H1 (cell line): ENCODE measurements at regions not wholly inside any gene's neighbourhood (a gene's known extent, or its start where the extent isn't known, plus 50 kb on each side); places are given as distances from the start of the nearest gene placed in this dataset.

Source experiments
- CTCF ChIA-PET: fragments of 300-600 bp; sonication (Branson Sonifier 250); formaldehyde crosslinking; loops from one replicate; lab custom pipeline; 2021; ENCODE audit not compliant: partially characterized antibody; lab: Charles Lee
- POLR2A ChIA-PET: fragments of 300-600 bp; sonication (Branson Sonifier 250); formaldehyde crosslinking; loops from one replicate; lab custom pipeline; 2021; ENCODE audit warnings: inconsistent platforms; ENCODE audit not compliant: partially characterized antibody; lab: Charles Lee
- DNase-seq, 2 experiments: peaks; one replicate each; pipeline versions ENCODE4 v3.0.0 to v3.0.0-alpha.2; 2010 to 2022; ENCODE audit warnings: low spot score in 2 of 2, low read depth in 1 of 2, mixed read lengths in 1 of 2
- FAIRE-seq: peaks from 2 replicates; lab custom pipeline; 2011; peaks lifted over from hg19 to GRCh38; lab: Jason Lieb, UNC
- H2AFZ ChIP-seq: 2 replicates; pipeline ENCODE4 v1.8.1; 2012; ENCODE audit warnings: low read length, inconsistent platforms
- H2AK5ac ChIP-seq: 2 replicates; pipeline ENCODE4 v1.6.1; 2013; ENCODE audit warnings: low read depth, low read length
- H2BK120ac ChIP-seq: replicated peaks from 2 replicates; pipeline ENCODE3; 2013; ENCODE audit warnings: low read depth, low read length, inconsistent platforms
- H2BK12ac ChIP-seq: 2 replicates; pipeline ENCODE4 v1.6.1; 2013; ENCODE audit warnings: low read depth, low read length
- H2BK15ac ChIP-seq: 2 replicates; pipeline ENCODE4 v1.6.1; 2013; ENCODE audit warnings: low read length
- H2BK20ac ChIP-seq: 2 replicates; pipeline ENCODE4 v1.6.1; 2013; ENCODE audit warnings: low read length
- H2BK5ac ChIP-seq: 2 replicates; pipeline ENCODE4 v1.6.1; 2013; ENCODE audit warnings: low read depth, low read length
- H3K14ac ChIP-seq: 2 replicates; pipeline ENCODE4 v1.6.1; 2013; ENCODE audit warnings: inconsistent platforms; ENCODE audit not compliant: insufficient read length
- H3K18ac ChIP-seq: 2 replicates; pipeline ENCODE4 v1.6.1; 2013; ENCODE audit warnings: low read length; ENCODE audit errors: extremely low read depth
- H3K23ac ChIP-seq: 2 replicates; pipeline ENCODE4 v1.6.1; 2013; ENCODE audit warnings: inconsistent platforms; ENCODE audit not compliant: insufficient read length
- H3K23me2 ChIP-seq: 2 replicates; pipeline ENCODE4 v1.6.1; 2013; ENCODE audit warnings: low read depth, low read length
- H3K27ac ChIP-seq: 2 replicates; pipeline ENCODE4 v1.6.1; 2011; ENCODE audit warnings: low read depth, low read length, inconsistent platforms
- H3K27me3 ChIP-seq, 4 experiments: replicated peaks in 1 of 4; 1 replicate in 1 of 4; 2 replicates in 3 of 4; pipeline versions ENCODE4 v1.6.1 to v1.8.1; 2011 to 2013; ENCODE audit warnings: low read length in 3 of 4, mild to moderate bottlenecking in 3 of 4, inconsistent platforms in 2 of 4, mixed read lengths in 2 of 4, moderate library complexity in 1 of 4; ENCODE audit not compliant: control insufficient read depth in 3 of 4, insufficient read depth in 3 of 4; ENCODE audit errors: extremely low read depth in 1 of 4
- H3K36me3 ChIP-seq, 4 experiments: 2 replicates each; pipeline versions ENCODE4 v1.6.1 to v1.8.1; 2011 to 2013; ENCODE audit warnings: mild to moderate bottlenecking in 4 of 4, low read length in 3 of 4, moderate library complexity in 2 of 4, control low read depth in 1 of 4, inconsistent platforms in 1 of 4; ENCODE audit not compliant: insufficient read depth in 4 of 4, control insufficient read depth in 2 of 4
- H3K4ac ChIP-seq: replicated peaks from 2 replicates; pipeline ENCODE3; 2013; ENCODE audit warnings: low read length, low read depth, mixed read lengths, inconsistent platforms; ENCODE audit not compliant: insufficient read length
- H3K4me1 ChIP-seq, 4 experiments: replicated peaks in 1 of 4; 1 replicate in 1 of 4; 2 replicates in 3 of 4; pipeline versions ENCODE4 v1.6.1 to v1.8.1; 2011 to 2013; ENCODE audit warnings: low read length in 3 of 4, inconsistent platforms in 2 of 4, mixed read lengths in 1 of 4; ENCODE audit not compliant: insufficient read depth in 4 of 4, control insufficient read depth in 3 of 4
- H3K4me2 ChIP-seq, 2 experiments: 2 replicates each; pipeline versions ENCODE4 v1.6.1 to v1.8.1; 2011 to 2013; ENCODE audit warnings: low read depth in 2 of 2, low read length in 2 of 2, control low read depth in 1 of 2, inconsistent platforms in 1 of 2, mild to moderate bottlenecking in 1 of 2; ENCODE audit not compliant: insufficient read depth in 1 of 2
- H3K4me3 ChIP-seq, 4 experiments: fragments of 200-600, 300-600 bp in 1 of 4; sonication (generic), shearing (Covaris generic), sonication (Bioruptor Twin) in 1 of 4; 2 replicates each; pipeline versions ENCODE4 v1.5.1 to v1.8.1; 2011 to 2016; ENCODE audit warnings: low read length in 4 of 4, low read depth in 3 of 4, control low read depth in 2 of 4, inconsistent platforms in 2 of 4, mild to moderate bottlenecking in 2 of 4, mixed read lengths in 1 of 4, moderate library complexity in 1 of 4; ENCODE audit not compliant: insufficient read depth in 2 of 4; ENCODE audit errors: extremely low read depth in 1 of 4
- H3K56ac ChIP-seq: replicated peaks from 2 replicates; pipeline ENCODE3; 2013; ENCODE audit warnings: low read depth, mild to moderate bottlenecking, mixed read lengths, low read length, inconsistent platforms; ENCODE audit not compliant: insufficient read length
- H3K79me1 ChIP-seq: 2 replicates; pipeline ENCODE4 v1.6.1; 2013; ENCODE audit warnings: low read depth, low read length, control low read depth
- H3K79me2 ChIP-seq, 2 experiments: 2 replicates each; pipeline versions ENCODE4 v1.6.1 to v1.8.1; 2012 to 2013; ENCODE audit warnings: low read length in 2 of 2, mild to moderate bottlenecking in 2 of 2, inconsistent platforms in 1 of 2; ENCODE audit not compliant: insufficient read depth in 2 of 2, control insufficient read depth in 1 of 2
- H3K9ac ChIP-seq, 4 experiments: replicated peaks in 1 of 4; 1 replicate in 1 of 4; 2 replicates in 3 of 4; pipeline versions ENCODE4 v1.6.1 to v1.8.1; 2011 to 2013; ENCODE audit warnings: low read depth in 3 of 4, low read length in 3 of 4, control low read depth in 2 of 4, mild to moderate bottlenecking in 2 of 4, moderate library complexity in 2 of 4, inconsistent platforms in 1 of 4; ENCODE audit errors: extremely low read depth in 1 of 4
- H3K9me3 ChIP-seq, 2 experiments: 2 replicates each; pipeline versions ENCODE4 v1.6.1 to v1.8.1; 2012 to 2013; ENCODE audit warnings: mild to moderate bottlenecking in 2 of 2, moderate library complexity in 2 of 2, control low read depth in 1 of 2, inconsistent platforms in 1 of 2, low read depth in 1 of 2, low read length in 1 of 2, mixed read lengths in 1 of 2; ENCODE audit not compliant: insufficient read depth in 2 of 2
- H4K20me1 ChIP-seq, 2 experiments: replicated peaks in 1 of 2; 2 replicates each; pipeline versions ENCODE3 to v1.8.1; 2011 to 2013; ENCODE audit warnings: inconsistent platforms in 2 of 2, low read length in 2 of 2, mild to moderate bottlenecking in 1 of 2; ENCODE audit not compliant: insufficient read depth in 2 of 2, control insufficient read depth in 1 of 2
- H4K5ac ChIP-seq: 2 replicates; pipeline ENCODE4 v1.6.1; 2013; ENCODE audit warnings: low read length, low read depth, mixed read lengths, inconsistent platforms; ENCODE audit not compliant: insufficient read length
- H4K8ac ChIP-seq: 2 replicates; pipeline ENCODE4 v1.8.0; 2013; ENCODE audit warnings: mild to moderate bottlenecking, moderate library complexity, low read length, inconsistent platforms; ENCODE audit not compliant: insufficient read depth; ENCODE audit errors: extremely low read depth
- H4K91ac ChIP-seq: replicated peaks from 2 replicates; pipeline ENCODE3; 2013; ENCODE audit warnings: low read length, mixed read lengths, inconsistent platforms; ENCODE audit not compliant: insufficient read length
- BACH1 ChIP-seq: IDR thresholded peaks from 2 replicates; pipeline ENCODE4 v1.6.1; 2012; ENCODE audit warnings: low read length, improper control_type of control experiment
- CBX5 ChIP-seq: fragments of 300-800, 300-1000 bp; sonication (generic); IDR thresholded peaks from 2 replicates; pipeline ENCODE4 v1.7.1; 2016; ENCODE audit warnings: antibody characterized with exemption, low read length, low read depth
- CREB1 ChIP-seq: IDR thresholded peaks from 2 replicates; pipeline ENCODE4 v1.6.1; 2012; ENCODE audit warnings: inconsistent platforms
- CTBP2 ChIP-seq: IDR thresholded peaks from 2 replicates; pipeline ENCODE4 v1.7.0; 2011; ENCODE audit warnings: borderline replicate concordance, mild to moderate bottlenecking, moderate library complexity, mixed read lengths, low read length; ENCODE audit not compliant: insufficient read depth, insufficient read length
- GABPA ChIP-seq: IDR thresholded peaks from 2 replicates; pipeline ENCODE4 v1.6.1; 2011; ENCODE audit warnings: mild to moderate bottlenecking, low read length, moderate library complexity, borderline replicate concordance; ENCODE audit not compliant: insufficient read depth
- KDM4A ChIP-seq: IDR thresholded peaks from one replicate; pipeline ENCODE4 v1.7.1; 2012; ENCODE audit warnings: low read depth, mild to moderate bottlenecking, moderate library complexity, low read length, inconsistent platforms; ENCODE audit not compliant: severe bottlenecking
- POU5F1 ChIP-seq: IDR thresholded peaks from 2 replicates; pipeline ENCODE4 v1.6.1; 2011; ENCODE audit warnings: low read depth, mild to moderate bottlenecking, low read length, moderate library complexity
- SAP30 ChIP-seq: fragments of 300-600 bp; sonication (generic); IDR thresholded peaks from 2 replicates; pipeline ENCODE4 v1.7.1; 2012; ENCODE audit warnings: low read length, moderate library complexity, mild to moderate bottlenecking, inconsistent platforms; ENCODE audit not compliant: insufficient read depth, insufficient replicate concordance
- SRF ChIP-seq: IDR thresholded peaks from 2 replicates; pipeline ENCODE4 v1.6.1; 2011; ENCODE audit warnings: mild to moderate bottlenecking, low read depth, low read length, moderate library complexity
- ZNF274 ChIP-seq: IDR thresholded peaks from 2 replicates; pipeline ENCODE4 v1.7.0; 2012; ENCODE audit warnings: low read length, borderline replicate concordance; ENCODE audit errors: extremely low read depth
- WGBS, 2 experiments: shearing (Covaris generic) in 1 of 2; methylation state at CpG; one replicate each; pipeline versions ENCODE4 v1.1.6 to v1.1.7; 2013 to 2015; ENCODE audit warnings: low lambda C conversion rate in 2 of 2, mixed read lengths in 2 of 2, inconsistent platforms in 1 of 2, low coverage in 1 of 2, missing lambda C conversion rate in 1 of 2; ENCODE audit not compliant: insufficient replicate concordance in 2 of 2, insufficient coverage in 1 of 2, insufficient read length in 1 of 2; ENCODE audit errors: extremely low coverage in 1 of 2, missing lambda C conversion rate in 1 of 2; 5-methylcytosine and 5-hydroxymethylcytosine counted together
- TF ChIP-seq, protein P1 (sequence below), 3 experiments: IDR thresholded peaks; 1 replicate in 2 of 3; 2 replicates in 1 of 3; pipeline versions ENCODE4 v1.5.1 to v1.6.1; 2011; ENCODE audit warnings: low read length in 3 of 3, mild to moderate bottlenecking in 3 of 3, inconsistent platforms in 2 of 3, low read depth in 1 of 3, moderate library complexity in 1 of 3; ENCODE audit not compliant: insufficient read depth in 1 of 3; ENCODE audit errors: control extremely low read depth in 1 of 3

DNA sequence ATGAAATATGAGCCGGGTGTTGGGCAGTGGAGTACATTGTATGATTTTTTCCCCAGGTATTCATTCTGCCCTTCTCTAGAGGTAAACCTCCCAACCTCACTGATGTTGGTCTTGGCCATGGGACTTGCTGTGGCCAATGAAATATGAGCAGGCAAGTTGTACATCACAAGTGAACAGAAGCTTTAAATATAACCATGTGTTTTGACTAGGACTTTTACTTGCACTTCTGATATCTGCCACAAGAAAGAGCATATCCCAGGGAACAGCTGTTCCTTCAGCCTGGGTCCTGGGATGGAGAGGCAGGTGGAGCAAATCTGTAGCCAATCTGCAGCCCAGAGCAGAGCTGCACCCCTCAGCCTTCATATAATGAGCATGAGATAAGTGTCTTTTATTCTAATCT lies 109.8 kb upstream of the PALS2 start:
- H4K20me1 ChIP-seq, result no peaks in the 10 kb centered on the region
- FAIRE-seq, result no peak
- no peak for DNase-seq
- no peak overlapping the region for H3K27ac ChIP-seq
- no peaks in the 10 kb centered on the region for H3K36me3 ChIP-seq
- H3K14ac ChIP-seq, result no peak overlapping the region
- H3K23me2 ChIP-seq, result no peaks in the 10 kb centered on the region
- H2BK5ac ChIP-seq, result no peak overlapping the region
- no peaks in the 10 kb centered on the region; a peak in 1 of 7 replicates for H3K4me1 ChIP-seq
- no peak overlapping the region for H2BK120ac ChIP-seq
- no peak overlapping the region for H2AK5ac ChIP-seq
- H3K56ac ChIP-seq, result no peak overlapping the region
- H2AFZ ChIP-seq, result no peak overlapping the region
- no peak overlapping the region for H3K9ac ChIP-seq
- H3K23ac ChIP-seq, result no peak overlapping the region
- POLR2A ChIA-PET, result interaction anchor here (0.9 to 1.6 kb wide), 2 partner anchors 55 to 57 kb away, joined by 3 to 6 read pairs; no protein-coding TSS in a partner anchor
- H3K4ac ChIP-seq, result no peak overlapping the region
- no peaks in the 10 kb centered on the region for H3K79me2 ChIP-seq
- H3K9me3 ChIP-seq, result no peaks in the 10 kb centered on the region
- 91% methylated on average over 1 of the region's 1 CpG; no CpG with 5 or more reads in 1 of the 2 experiments for WGBS, 2 experiments
- H3K4me2 ChIP-seq, result no peak overlapping the region
- no peak overlapping the region for H3K4me3 ChIP-seq
- H4K8ac ChIP-seq, result no peak overlapping the region
- CTCF ChIA-PET, result interaction anchor here (1.0 to 2.1 kb wide), 10 partner anchors 8 to 82 kb away, joined by 3 to 7 read pairs (median 4); no protein-coding TSS in a partner anchor
- TF ChIP-seq GABPA, result no peak
- no peak for TF ChIP-seq BACH1
- TF ChIP-seq, protein P1, sequence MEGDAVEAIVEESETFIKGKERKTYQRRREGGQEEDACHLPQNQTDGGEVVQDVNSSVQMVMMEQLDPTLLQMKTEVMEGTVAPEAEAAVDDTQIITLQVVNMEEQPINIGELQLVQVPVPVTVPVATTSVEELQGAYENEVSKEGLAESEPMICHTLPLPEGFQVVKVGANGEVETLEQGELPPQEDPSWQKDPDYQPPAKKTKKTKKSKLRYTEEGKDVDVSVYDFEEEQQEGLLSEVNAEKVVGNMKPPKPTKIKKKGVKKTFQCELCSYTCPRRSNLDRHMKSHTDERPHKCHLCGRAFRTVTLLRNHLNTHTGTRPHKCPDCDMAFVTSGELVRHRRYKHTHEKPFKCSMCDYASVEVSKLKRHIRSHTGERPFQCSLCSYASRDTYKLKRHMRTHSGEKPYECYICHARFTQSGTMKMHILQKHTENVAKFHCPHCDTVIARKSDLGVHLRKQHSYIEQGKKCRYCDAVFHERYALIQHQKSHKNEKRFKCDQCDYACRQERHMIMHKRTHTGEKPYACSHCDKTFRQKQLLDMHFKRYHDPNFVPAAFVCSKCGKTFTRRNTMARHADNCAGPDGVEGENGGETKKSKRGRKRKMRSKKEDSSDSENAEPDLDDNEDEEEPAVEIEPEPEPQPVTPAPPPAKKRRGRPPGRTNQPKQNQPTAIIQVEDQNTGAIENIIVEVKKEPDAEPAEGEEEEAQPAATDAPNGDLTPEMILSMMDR (IDR thresholded peaks at IDR 0.05; ENCODE audit: control extremely low read depth in 1 of 3, insufficient read depth in 1 of 3, low read depth in 1 of 3, low read length in 3 of 3), result no peak
- no peak for TF ChIP-seq POU5F1
- TF ChIP-seq KDM4A, result no peak
- no peak for TF ChIP-seq CBX5
- no peak for TF ChIP-seq ZNF274
- no peak for TF ChIP-seq SRF
- no peak for TF ChIP-seq CREB1
- TF ChIP-seq SAP30, result no peak
- no peak for TF ChIP-seq CTBP2
- H2BK12ac ChIP-seq, result no peak overlapping the region
- no peak overlapping the region for H2BK20ac ChIP-seq
- no peaks in the 10 kb centered on the region for H3K79me1 ChIP-seq
- H2BK15ac ChIP-seq, result no peak overlapping the region
- no peak overlapping the region for H4K91ac ChIP-seq
- H3K27me3 ChIP-seq, result no peaks in the 10 kb centered on the region
- H4K5ac ChIP-seq, result no peak overlapping the region
- H3K18ac ChIP-seq, result no peak overlapping the region
